Stimulated activated CD4-positive, alpha-beta T cell treated with anti-CD3 and anti-CD28 coated beads, Interleukin-4, amount 100 ng/mL, for 1 hour (primary cell): ENCODE measurements at regions not wholly inside any gene's neighbourhood (a gene's known extent, or its start where the extent isn't known, plus 50 kb on each side); places are given as distances from the start of the nearest gene placed in this dataset.
"Not testable (repeated sequence)": the region's sequence is repeated elsewhere in the genome, so short reads cannot be mapped to it uniquely, and the experiment has no call there.

Source experiments
- DNase-seq: peaks from one replicate; pipeline ENCODE4 v3.0.0-alpha.2; 2020

DNA sequence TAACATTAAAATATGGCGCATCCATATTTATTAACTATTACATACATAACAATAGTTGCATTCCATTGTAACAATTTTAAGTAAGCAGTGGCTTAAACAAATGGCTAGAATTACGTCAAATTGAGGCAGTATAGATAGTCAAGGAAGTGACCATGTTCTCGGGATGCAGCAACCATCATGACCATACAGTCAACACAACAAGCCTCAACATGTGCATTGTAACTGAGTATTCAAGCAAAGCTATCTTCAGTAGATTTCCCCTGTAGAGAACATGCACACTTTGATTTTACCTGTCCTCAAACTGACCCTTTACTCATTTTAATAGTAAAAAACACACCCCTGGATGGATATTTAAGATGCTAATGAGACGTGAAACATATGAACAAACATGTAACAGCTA lies 356.4 kb downstream of the HINT1 start:
- DNase-seq = no peak

DNA sequence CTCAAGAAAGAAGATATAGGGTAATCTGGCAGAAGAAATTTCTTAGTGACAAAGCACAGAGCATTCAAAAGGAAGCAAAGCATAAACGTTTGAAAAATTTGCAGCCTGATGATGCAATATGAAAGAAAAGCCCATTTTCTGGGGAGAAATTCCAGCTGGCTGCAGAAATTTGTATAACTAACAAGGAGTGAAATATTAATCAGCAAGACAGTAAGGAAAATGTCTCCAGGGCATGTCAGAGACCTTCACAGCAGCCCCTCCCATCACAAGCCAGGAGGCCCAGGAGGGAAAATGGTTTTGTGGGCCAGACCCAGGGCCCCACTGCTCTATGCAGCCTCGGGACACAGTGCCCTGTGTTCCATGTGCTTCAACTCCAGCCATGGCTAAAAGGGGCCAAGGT lies 359.4 kb downstream of the HINT1 start:
- no peak for DNase-seq

GRCh38 chr5:130805036-130805435 lies 360.0 kb downstream of the HINT1 start:
- DNase-seq = no peak

DNA sequence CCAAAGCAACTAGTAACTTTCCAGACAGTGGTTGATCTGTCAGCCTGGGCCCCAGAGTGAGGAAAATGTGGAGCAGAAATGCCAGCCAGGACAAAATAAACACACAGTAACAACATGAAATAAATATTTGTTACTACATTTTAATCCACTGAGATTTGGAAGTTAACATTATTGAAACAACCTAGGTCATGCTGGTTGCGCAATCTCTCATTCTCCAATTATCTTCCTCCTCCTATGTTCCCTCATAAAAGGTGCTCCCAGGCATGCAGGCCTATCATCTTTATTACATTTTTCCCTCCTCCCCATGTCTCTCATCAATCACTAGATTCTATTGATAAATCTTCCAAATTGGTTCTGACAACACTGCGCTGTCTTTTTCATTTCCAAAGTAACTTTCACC lies 363.1 kb downstream of the HINT1 start:
- no peak for DNase-seq

DNA sequence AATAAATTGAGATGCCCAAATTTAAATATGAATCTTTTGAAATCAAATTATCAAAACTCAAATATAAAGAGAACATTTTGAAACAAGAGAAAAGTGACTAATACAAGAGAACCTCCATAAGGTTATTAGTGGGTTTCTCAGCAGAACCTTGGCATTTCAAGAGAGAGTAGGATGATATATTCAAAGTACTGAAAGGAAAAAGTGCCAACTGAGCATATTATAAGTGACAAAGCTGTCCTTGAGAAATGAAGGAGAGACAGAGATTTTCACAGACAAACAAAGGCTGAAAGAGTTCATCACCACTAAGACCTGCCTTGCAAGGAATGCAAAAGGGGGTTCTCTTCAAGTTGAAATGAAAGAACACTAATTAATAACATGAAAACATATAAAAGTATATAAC lies 366.0 kb downstream of the HINT1 start:
- DNase-seq = no peak

DNA sequence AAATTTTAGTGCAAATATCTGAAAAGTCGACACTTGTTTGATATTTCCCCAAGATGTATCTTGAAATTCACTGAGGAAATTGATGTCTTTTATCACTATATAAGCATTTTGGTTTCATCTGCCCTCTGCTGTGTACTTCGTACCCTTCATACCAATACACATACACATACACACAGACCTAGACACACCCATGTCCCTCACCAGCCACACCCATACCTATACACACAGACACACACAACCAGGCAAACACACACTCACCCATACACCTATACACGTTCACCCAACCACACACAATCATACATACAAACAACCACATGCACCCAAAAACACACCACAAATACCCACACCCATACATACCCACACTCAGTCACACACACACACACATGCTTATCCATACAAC lies 367.8 kb downstream of the HINT1 start:
- DNase-seq = no peak

- no peak for DNase-seq
Observed at GRCh38 chr5:130796902-130797301, 368.2 kb downstream of the HINT1 start.

- no peak for DNase-seq
Observed at GRCh38 chr5:130796032-130796431, 369.0 kb downstream of the HINT1 start.

DNA sequence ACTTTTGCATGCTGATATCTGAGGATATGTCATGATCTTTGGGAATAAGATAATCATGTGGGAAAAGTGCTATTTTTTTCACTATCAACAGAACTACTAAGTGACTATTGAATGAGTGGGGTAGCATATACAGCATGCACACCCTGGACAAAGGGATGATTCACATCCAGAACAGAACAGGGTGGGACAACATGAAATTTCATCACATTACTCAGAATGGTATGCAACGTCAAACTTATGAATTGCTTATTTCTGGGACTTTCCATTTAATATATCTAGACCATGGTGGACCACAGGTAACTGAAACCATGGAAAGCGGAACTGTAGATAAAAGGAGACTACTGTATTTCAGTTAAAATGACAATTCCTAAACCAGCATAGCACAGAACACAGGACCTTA lies 370.0 kb downstream of the HINT1 start:
- DNase-seq = no peak

DNA sequence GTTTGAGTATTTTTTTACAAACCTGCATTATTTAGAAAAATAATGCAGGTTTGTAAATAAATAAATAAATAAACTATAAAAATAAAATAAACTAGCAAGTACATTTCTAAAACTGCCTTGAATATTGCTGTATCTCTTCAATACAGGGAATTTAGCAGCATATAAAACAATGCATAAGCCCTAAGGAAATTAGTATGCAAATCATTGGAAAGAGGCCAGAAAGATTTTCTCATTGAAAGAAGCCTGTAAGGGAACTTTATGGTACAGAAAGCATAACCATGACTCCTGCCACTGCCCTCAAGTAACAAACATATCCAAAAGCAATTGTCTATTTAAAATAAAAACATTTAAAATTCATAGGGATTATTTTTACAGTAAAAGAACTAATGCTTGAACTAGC lies 387.3 kb downstream of the HINT1 start:
- no peak for DNase-seq

- DNase-seq = no peak
Observed at GRCh38 chr5:130773813-130774212, 391.2 kb downstream of the HINT1 start.

DNA sequence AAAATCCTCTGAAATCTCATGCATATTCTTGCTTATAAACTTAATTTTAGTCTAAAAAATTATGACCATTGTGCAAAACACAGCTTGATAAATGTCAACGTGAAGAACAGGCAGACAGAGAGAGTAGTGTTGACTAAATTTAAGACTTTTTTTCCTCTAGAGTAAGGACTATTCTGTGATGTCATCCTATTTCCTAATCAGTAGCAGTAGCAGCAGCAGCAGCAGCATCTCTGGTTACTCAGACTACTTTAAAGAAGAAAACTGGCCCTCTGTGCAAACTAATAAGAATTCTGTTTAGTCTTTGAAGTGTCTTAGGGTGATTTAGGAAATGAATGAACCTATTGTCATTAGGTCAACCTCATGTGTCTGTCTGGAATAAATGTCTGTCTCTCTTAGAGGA lies 403.0 kb downstream of the HINT1 start:
- no peak for DNase-seq

DNA sequence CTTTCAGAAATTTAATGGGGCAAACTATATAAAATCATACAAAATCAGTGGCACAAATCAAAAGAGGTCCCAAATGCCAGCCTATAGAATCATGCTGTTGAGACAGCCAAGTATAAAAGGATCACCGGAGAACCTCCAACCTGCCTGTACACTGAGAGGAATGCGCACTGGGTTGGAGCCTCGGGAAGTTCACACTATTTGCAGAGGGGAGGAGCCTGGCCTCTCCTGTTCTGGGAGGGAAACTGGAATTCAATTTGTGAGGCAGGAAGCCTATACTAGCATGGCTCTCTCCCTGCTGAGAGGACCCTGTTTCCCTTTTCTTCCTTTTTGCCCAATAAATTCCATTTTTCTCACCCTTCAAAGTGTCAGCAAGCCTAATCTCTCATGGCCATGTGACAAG lies 406.0 kb downstream of the HINT1 start:
- DNase-seq = no peak

GRCh38 chr5:130747556-130747955 lies 417.5 kb downstream of the HINT1 start:
- DNase-seq = no peak

GRCh38 chr5:130746641-130747040 lies 418.4 kb downstream of the HINT1 start:
- DNase-seq = not testable (repeated sequence)

- DNase-seq = no peak
Observed at GRCh38 chr5:130743092-130743491, 422.0 kb downstream of the HINT1 start.

GRCh38 chr5:130740047-130740569 lies 424.9 kb downstream of the HINT1 start:
- DNase-seq = no peak

DNA sequence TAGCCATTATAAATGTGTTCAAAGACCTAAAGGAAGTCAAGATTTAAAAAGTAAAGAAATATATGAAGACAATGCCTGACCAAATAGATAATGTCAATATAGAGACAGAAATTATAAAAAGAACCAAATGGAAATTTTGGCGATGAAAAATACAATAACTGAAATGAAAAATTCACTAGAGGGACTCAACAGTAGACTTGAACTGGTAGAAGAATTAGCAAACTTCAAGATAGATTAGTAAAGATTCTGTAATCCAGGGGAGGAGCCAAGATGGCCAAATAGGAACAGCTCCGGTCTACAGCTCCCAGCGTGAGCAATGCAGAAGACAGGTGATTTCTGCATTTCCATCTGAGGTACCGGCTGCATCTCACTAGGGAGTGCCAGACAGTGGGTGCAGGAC lies 433.2 kb downstream of the HINT1 start:
- no peak for DNase-seq

GRCh38 chr5:130729541-130729940 lies 435.5 kb downstream of the HINT1 start:
- no peak for DNase-seq

GRCh38 chr5:130727830-130728229 lies 437.2 kb downstream of the HINT1 start:
- no peak for DNase-seq

DNA sequence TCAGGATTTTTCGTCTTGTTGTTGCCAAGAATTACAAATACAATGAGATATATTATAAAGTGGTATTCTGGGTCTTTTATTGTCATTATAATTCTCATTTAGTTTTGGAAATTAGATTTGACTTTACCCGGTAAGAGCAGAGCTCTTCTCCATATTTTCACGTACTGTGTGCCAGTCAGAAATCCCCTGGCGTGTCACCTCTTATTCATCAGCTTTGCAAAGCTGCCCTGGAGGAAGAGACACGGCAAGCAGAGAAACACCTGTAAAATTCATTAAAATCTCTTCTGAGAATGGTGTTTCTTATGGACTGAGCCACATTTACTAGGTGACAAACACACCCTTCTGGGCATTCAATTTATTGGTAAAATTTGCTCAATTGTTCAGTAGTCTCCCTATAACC lies 440.4 kb downstream of the HINT1 start:
- no peak for DNase-seq

- no peak for DNase-seq
Observed at GRCh38 chr5:130720355-130720754, 444.7 kb downstream of the HINT1 start.

- DNase-seq = no peak
Observed at GRCh38 chr5:130715541-130715940, 449.5 kb downstream of the HINT1 start.

- DNase-seq = no peak
Observed at GRCh38 chr5:130714200-130714599, 450.9 kb downstream of the HINT1 start.

GRCh38 chr5:130712324-130712723 lies 452.7 kb downstream of the HINT1 start:
- no peak for DNase-seq

GRCh38 chr5:130710596-130710995 lies 454.5 kb downstream of the HINT1 start:
- no peak for DNase-seq
